ENCODE measurements at regions not wholly inside any gene's neighbourhood (a gene's known extent, or its start where the extent isn't known, plus 50 kb on each side); places are given as distances from the start of the nearest gene placed in this dataset.

- DNase-seq = no peak
These were observed 264.2 kb downstream of the ZSWIM6 start for GRCh38 chr5:61596265-61596664.

DNA sequence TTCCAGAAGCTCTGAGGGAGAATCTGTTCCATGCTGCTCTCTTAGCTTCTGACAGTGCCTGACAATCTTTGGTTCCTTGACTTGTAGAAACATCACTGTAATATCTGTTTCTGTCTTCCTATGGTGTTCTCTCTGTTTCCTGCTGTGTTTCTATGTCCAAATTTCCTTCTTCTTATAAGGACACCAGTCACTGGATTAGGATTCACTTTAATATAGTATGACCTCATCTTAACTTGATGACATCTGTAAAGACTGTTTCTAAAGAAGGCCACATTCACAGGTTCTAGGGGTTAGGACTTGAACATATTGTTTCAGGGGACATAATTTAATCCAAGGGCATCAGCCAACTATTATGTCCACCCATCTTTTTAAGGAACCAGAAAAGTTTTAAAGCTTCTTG lies 265.6 kb downstream of the ZSWIM6 start:
- DNase-seq = no peak

- DNase-seq = no peak
These were observed 266.1 kb downstream of the ZSWIM6 start for GRCh38 chr5:61598126-61598525.

- no peak for DNase-seq
These were observed 267.5 kb downstream of the ZSWIM6 start for GRCh38 chr5:61599370-61600122.

DNA sequence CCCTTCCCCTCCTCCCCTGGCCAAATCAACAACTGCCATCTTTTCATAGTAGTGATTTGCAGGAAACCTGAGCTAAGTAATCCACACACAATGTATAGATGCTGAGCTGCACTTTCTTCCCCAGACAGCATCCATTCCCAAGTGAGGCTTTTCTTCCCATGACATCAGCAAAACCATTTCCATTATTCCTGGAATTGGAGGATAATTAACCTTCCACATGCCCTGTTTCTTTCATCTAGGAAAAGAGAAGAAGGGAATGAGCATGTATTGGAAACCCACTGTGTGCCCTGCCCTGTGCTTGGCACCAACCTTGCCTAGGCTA lies 268.0 kb downstream of the ZSWIM6 start:
- no peak for DNase-seq

GRCh38 chr5:61600945-61601511 lies 269.0 kb downstream of the ZSWIM6 start:
- peak; percentile 31 for DNase-seq

DNA sequence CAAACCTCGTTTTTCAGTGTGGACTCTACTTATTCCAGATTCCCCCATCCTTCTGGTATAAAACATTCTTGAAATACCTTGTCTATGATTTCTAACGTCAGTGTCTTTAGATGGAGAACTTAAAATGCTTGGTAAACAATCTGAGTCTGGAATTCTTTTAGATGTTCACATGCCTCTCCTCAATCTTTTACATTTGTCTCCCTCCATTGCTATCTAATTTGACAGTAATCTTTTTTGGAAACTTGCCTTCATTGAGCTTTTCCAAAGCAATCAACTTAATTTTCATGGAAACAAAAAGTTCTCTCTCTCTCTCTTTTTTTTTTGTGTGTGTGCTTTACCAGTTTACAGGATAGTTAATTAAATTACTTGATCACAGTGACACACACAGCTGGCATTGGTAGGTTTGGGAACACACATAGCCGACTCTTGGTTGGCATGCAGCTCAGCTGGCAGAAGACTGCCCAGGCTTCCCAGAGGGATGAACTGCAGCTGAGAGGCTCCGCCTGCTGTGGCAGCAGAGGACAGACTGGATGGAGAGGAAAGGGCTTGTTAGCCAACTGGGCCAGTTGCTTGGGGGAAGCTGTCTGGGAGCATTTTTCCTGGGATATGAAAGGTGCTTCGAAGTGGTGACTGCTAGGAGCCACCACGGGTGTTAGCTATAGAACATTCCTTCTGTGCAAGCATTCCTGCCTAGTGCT lies 271.3 kb downstream of the ZSWIM6 start:
- DNase-seq = peak; percentile 43

DNA sequence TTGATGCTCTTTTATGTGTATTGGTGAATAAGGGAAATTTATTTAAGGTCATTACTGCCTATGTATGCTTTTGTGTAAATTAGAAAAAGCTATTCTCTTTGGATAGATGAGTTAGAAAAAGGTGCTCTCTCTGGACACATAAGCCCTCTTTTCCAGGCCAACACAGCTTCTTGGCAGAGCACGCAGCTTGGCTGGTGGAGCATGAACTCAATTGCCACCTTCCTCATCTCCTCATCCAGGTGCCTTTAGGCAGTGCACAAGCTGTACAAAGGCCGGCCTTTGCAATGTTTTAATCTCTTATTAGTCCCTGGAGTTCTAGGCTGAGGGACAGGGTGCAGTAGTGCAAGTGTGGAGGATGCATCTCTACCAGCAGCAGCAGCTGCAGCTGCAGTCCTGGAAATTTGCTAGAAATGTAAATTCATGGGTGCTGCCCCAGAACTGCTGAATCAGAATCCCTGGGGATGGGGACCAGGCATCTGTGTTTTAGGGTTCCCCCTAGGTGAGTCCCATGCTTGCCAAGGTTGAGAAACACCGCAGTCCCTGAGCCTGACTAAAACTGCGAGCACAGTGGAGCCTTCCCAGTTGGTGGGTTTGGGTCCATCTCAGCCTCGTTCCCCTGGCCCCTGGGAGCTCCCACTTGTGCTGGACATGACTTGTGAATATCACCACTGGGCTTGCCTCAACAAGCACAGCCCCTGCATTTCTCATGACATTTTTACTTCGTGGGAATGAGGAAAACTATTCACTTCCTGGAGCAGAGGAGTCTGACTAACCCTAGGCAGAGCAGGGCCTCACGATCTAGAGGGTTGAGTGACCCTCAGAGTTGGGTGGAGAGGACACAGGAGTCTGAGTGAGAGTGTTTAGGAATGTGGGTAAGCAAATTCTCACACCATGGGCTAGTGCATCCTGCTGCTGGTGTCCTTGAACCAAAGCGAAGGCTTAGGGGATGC lies 272.3 kb downstream of the ZSWIM6 start:
- no peak for DNase-seq

GRCh38 chr5:61609840-61610677 lies 278.0 kb downstream of the ZSWIM6 start:
- DNase-seq = no peak

GRCh38 chr5:61610678-61611024 lies 278.6 kb downstream of the ZSWIM6 start:
- DNase-seq = no peak

- DNase-seq = no peak
These were observed 280.4 kb downstream of the ZSWIM6 start for GRCh38 chr5:61612431-61612830.

DNA sequence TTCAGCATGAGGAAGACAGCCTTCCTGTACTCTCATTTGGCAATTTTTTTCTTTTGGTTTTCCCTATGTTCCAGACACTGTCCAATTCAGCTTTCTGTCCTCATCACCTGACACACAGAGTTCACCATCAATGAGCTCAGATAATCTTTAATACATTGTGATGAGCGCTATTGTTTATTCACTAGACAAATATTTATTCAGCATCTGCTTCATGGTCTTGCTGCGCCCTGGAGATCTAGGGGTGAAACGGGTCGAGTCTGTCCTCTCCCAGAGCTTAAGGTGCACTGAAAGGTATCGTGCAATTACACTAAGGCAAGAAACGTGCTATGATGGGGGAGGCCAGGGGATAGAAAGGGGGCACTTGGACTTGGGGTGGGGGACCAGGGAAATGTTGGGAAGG lies 281.6 kb downstream of the ZSWIM6 start:
- DNase-seq = no peak

DNA sequence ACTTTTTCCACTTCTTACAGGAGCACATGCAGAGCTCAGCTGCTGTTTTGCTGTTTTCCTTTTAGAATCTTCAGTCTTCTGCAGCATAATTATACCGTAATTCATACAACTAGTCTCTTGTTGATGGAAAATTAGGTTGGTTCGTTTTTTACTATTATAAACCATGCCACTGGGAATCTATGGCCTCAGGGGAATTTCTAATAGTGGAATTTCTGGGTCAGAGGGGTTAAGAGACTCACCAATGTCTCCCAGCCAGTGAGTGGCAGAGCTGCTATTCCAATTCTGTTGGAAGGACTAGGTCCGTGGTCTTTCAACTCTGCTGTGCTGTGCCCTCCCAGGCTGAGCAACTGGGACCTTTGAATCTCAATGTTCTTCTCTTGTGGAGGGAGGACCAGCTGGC lies 282.5 kb downstream of the ZSWIM6 start:
- no peak for DNase-seq

GRCh38 chr5:61617039-61617438 lies 285.0 kb downstream of the ZSWIM6 start:
- no peak for DNase-seq

GRCh38 chr5:61617995-61618525 lies 286.0 kb downstream of the ZSWIM6 start:
- no peak for DNase-seq

DNA sequence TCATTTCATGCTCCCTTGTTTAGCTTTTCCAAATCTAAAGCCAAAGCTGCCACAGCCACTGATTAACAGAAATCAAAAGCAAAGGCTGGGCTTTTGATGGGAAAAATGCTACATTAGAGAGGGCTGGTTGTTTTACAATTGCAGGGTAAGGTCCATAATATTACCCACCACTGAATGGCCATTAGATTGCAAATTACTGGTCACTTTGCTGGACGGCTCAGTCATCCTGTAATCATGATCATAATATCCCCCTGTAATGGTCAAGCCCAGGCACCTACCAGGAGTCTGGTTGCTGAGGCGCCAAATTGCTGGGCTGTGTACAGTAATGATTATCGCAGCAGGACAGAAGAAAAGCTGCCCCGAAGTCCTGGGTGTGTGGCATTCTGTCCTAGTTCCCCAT lies 286.5 kb downstream of the ZSWIM6 start:
- DNase-seq = no peak

GRCh38 chr5:61619289-61619688 lies 287.2 kb downstream of the ZSWIM6 start:
- no peak for DNase-seq

DNA sequence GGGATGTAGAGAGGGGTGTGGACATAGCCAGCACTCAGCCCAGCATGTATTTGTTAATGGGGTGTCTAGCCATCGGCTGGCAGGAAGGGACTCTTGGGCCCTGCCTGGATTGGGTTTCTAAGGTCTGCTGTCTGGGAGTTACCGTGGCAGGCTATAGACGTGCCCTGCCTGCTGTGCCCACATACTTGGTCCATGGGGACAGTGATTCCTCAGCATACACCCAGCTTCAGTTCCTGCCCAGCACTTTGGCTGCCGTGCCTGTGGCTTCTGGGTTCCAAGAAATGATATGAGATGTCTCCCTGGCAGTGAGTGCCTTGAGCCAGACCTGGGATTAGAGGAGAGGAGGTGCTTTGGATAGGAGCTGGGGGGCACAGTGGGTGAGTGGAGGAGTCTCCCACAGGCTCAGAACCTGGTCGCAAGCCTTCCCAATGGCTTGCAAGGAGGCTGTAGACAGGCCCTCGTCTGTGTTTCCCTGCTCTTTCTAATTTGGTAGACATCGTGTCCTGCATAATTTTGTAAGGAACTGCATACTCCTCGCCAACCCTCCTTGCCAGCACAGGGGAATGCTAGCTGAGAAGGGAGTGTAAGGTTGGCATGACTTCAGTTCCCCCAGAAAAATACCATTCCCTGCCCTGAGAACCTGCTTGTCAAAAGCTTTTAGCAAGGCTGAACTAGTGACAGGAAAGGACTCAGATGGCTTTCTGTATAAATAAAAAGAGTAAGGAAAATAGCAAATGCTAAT lies 287.9 kb downstream of the ZSWIM6 start:
- DNase-seq = no peak

- no peak for DNase-seq
These were observed 288.7 kb downstream of the ZSWIM6 start for GRCh38 chr5:61620699-61621182.

DNA sequence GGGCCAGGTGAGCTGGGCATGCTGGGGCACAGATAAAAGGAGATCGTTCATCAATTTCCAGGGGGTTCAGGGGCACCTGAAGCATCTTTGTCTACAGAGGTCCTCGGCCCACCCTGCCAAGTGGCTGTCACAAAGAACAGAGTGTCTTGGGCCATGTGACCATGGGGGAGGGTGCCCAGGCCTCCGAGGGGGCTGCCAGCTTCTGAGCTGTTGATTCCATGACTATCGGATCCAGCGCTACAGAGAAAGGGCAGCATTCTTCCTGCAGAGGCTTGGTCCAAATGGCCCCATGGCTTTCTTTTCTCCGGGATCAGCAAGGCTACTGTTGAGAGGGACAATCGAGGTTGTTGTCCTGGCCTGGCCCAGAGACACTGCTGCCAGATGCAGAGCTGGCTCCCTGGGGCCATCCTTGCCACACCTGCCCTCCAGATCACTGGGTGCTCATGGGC lies 289.2 kb downstream of the ZSWIM6 start:
- DNase-seq = no peak

GRCh38 chr5:61622156-61622555 lies 290.1 kb downstream of the ZSWIM6 start:
- no peak for DNase-seq

All from fibroblast of upper back skin (primary cell).